Coronary artery (tissue), 2 donors: ENCODE measurements at regions not wholly inside any gene's neighbourhood (a gene's known extent, or its start where the extent isn't known, plus 50 kb on each side); places are given as distances from the start of the nearest gene placed in this dataset.

Experiments
- DNase-seq: peaks from one replicate; pipeline ENCODE4 v3.0.0-alpha.2; 2017; ENCODE audit warnings: low spot score
- H3K27ac ChIP-seq, 2 donors: fragments of 200-600 bp; sonication (generic); one replicate each; pipeline ENCODE4 v1.5.1; 2016 to 2019
- H3K4me3 ChIP-seq: fragments of 200-600 bp; sonication (generic); 2 replicates; pipeline ENCODE4 v1.5.1; 2016; ENCODE audit warnings: mild to moderate bottlenecking, moderate library complexity
- TF ChIP-seq, protein P1 (sequence below): fragments of 200-600 bp; sonication (generic); IDR thresholded peaks from one replicate; pipeline ENCODE4 v1.5.1; 2019; ENCODE audit warnings: antibody characterized with exemption

DNA sequence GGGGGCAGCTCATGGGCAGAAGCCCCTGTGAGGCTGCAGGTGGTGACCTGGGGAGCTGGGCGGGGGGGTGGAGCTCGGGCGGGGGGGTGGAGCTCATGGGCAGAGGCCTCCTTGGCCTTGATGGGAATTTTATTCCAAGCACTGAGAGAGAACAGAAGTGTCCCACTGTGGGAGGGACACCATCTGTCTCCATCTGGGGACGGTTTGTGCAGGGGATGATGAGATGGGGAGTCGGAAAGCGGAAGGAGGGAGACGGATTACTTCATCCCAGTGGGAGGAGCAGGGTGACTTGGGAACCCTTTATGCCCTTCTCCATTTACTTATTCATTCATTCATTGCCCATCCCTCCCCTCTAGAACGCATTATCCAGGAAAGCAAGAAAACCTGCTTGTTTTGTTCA is 304.7 kb downstream of the ADGRD1 start:
- H3K27ac ChIP-seq = no peak overlapping the region
- no peak for DNase-seq
- H3K4me3 ChIP-seq = no peak overlapping the region
- TF ChIP-seq, protein P1, sequence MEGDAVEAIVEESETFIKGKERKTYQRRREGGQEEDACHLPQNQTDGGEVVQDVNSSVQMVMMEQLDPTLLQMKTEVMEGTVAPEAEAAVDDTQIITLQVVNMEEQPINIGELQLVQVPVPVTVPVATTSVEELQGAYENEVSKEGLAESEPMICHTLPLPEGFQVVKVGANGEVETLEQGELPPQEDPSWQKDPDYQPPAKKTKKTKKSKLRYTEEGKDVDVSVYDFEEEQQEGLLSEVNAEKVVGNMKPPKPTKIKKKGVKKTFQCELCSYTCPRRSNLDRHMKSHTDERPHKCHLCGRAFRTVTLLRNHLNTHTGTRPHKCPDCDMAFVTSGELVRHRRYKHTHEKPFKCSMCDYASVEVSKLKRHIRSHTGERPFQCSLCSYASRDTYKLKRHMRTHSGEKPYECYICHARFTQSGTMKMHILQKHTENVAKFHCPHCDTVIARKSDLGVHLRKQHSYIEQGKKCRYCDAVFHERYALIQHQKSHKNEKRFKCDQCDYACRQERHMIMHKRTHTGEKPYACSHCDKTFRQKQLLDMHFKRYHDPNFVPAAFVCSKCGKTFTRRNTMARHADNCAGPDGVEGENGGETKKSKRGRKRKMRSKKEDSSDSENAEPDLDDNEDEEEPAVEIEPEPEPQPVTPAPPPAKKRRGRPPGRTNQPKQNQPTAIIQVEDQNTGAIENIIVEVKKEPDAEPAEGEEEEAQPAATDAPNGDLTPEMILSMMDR = no peak

DNA sequence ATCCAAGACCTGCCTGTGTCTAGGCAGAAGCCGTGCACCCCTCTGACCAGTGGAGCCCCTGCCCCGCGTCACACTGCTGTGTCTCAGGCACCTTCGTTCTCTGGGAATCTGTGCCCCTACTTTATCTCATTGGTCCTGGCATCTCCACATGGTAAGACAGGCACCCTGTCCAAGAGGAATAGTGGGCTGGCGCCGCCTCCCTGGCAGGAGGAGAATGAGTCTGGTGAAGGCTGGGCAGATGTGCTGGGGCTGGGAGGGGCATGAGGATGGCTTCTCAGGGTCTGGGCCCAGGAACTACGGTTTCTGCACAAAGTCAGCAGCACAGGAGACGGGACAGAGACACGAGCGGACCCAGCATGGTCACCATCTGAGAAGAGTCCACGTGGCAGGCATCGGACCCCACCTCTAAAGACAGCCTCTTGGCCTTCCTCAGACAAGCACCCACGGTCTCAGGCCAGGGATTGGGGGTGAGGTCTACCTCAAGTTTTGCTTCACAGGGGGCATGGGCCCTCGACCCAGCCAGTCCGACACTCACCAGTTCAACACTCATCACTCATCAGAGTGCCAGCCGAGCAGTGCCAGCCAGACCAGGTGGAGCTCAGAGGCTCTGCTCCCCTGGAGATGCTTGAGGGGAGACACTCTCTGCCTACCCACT is 306.7 kb downstream of the ADGRD1 start:
- TF ChIP-seq, protein P1 = no peak
- DNase-seq = no peak
- no peak overlapping the region for H3K27ac ChIP-seq
- H3K4me3 ChIP-seq = no peak overlapping the region

DNA sequence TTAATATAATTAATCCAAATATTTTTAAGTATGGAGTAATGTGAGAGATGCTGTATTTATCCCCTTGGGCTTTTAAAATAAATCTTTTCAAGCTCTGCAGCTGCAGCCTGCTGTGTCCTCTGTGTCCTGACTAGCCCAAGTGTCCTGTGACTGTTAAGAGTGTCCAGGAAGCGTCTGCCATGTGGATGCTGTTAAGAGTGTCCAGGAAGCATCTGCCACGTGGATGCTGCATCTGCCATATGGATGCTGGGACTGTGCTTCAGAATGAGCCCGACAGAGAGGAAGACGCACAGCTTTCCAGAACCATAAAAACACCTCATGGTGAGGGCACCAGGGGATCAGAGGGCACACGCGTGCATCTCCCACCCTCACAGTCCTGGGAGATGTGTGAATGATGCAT is 307.2 kb downstream of the ADGRD1 start:
- no peak for DNase-seq
- Histone ChIP-seq H3K4me3 (no peak overlapping the region), H3K27ac (no peak overlapping the region)
- TF ChIP-seq, protein P1 = no peak

DNA sequence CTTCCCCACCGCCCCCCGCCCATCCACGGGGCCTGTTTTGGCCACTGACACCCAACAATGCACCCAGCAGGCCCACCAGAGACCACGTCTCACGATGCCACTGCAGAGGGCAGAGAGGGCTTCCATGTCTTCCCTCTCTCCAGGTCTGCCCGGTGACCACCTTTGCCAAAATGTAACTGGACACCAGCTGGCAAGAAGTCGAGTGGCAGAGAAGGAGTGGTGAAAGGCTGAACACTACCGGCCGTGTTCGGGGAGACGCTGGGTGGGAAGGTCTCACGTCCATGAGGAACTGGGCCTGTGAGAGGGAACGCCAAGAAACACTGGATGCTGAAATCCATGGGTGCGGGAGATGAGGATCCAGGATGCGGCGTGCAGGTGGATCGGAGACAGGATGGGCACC is 308.2 kb downstream of the ADGRD1 start:
- Histone ChIP-seq H3K27ac (no peak overlapping the region), H3K4me3 (no peak overlapping the region)
- no peak for DNase-seq
- TF ChIP-seq, protein P1 = no peak

DNA sequence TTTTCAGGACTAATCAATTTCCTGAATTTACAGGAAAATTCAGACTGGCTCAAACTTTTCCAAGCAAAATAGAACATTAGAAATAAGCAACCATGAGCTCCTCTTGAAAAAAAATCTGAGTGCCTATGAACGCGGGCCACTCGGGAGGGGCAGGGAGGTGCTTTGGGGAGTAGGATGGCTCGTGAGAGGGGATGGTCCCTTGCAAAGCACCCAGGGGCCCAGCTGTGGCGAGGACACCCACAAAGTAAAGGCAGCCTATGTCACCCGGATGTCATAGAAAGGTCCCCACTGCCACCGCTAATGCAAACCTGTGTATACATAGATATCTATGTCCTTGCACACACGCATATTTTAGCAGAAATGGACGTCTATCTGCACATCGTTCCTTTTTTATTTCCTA is 309.9 kb downstream of the ADGRD1 start:
- TF ChIP-seq, protein P1 = no peak
- Histone ChIP-seq H3K4me3 (no peak overlapping the region), H3K27ac (no peak overlapping the region)
- no peak for DNase-seq

DNA sequence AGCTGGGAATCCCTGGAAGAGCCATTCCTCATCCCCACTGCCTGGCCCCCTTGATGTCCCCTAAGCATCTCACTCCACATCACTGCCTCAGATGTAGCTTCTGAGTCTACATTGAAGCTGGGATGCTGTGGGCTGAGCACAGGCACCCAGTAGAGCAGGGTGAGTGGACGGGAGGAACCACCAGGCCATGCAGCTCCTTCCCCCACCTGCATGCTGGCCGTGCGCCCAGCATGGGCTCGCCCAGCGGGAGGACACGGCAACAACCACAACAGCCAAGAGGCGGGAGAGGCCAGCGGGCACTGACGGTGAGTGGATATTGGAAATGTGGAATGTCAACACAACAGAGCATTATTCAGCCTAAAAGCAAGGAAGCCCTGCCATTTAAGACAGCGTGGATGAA is 310.9 kb downstream of the ADGRD1 start:
- Histone ChIP-seq H3K27ac (no peak overlapping the region), H3K4me3 (no peak overlapping the region)
- TF ChIP-seq, protein P1 = no peak
- DNase-seq = no peak
